ENCODE measurements at regions not wholly inside any gene's neighbourhood (a gene's known extent, or its start where the extent isn't known, plus 50 kb on each side); places are given as distances from the start of the nearest gene placed in this dataset.

DNA sequence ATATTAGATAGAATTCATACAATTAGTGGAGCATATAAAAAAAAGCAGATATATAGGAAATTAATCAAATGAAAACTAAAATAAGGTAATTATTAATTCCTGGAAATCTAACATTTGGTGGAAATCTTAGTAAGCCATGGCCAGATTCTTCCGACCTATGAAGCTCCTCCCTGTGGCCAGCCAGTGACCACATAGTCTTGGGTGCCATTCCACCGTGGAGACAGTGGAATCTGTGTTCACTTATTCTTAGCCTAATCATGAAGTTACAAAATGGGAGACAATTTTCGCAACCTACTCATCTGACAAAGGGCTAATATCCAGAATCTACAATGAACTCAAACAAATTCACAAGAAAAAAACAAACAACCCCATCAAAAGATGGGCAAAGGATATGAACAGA, 241.9 kb upstream of the FLRT2 start:
- DNase-seq, result no peak

GRCh38 chr14:85291731-85292130, 238.2 kb upstream of the FLRT2 start:
- no peak for DNase-seq

DNA sequence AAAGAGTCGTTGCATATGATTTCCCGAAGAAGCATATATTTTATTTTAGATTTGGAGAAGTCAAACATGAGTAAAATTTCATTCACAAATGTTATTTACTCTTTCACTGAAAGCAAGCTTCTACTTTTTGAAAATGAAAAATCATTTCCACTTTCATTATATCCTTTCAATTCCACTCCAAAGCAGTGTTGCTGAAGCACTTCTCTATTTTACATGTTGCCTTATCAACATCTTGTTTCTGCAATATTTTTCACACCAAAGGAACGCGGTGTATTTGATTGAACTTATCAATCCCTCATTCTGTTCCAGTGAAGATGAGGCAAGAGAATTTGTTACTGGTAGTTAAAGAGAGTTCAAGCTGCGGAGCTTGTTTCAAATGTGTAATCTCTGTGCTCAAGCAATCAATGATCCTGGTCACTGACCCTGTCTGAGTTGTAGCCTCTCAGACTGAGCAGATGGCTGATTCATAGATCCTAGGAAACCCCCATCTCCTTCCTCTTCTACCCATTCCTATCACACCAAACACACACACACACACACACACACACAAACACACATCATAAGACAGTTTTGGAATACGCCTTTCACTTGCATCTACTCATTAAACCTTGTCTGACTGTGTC, 236.2 kb upstream of the FLRT2 start:
- no peak for DNase-seq

- DNase-seq, result no peak
These were observed 234.6 kb upstream of the FLRT2 start for GRCh38 chr14:85295318-85295717.

DNA sequence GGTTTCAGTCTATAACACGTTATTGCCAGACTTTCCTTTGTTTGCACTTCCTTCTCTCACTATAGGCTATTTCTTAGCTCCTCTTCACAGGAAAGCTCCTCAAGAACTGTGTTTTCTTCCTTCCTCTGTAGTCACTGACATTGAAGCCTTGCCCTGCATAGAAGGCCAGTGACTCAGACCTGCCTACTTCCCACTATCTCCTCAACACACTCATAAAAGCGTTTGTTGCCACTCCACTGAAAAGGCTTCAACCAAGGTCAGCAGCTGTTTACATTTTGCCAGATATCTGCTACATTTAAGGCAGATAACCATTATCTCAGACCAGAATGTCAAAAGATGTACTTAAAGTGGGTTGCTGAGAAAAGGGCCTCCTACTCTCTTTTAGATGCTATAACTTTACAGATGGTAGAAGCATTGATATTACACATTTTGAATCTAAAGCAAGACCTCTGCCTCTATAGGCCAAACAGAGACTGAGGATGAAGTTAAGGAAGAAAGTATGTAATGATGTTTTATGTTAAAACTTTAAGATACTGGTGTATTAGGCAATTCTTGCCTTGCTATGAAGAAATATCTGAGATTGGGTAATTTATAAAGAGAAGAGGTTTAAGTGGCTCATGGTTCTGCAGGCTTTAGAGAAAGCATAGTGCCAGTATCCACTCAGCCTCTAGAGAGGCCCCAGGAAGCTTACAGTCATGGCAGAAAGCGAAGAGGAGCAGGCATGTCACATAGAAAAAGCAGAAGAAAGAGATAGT, 233.3 kb upstream of the FLRT2 start:
- DNase-seq, result no peak

DNA sequence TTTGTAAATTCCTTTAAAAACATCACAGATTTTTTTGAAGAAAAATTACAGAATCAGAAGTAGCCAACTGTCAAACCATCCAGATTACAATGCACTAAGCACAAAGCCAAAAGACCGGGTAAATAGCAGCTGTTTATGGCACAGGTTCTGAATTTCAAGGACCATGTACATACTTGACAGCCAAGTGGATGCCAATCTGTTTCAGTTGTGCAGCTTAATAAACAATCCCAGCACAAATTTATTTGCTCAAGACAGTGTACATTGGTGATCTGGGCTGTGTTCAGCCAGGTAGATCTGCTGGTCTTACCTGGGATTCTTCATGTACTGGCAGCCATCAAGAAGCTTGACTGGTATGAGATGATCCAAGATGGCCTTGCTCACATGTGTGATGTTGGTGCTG, 229.8 kb upstream of the FLRT2 start:
- DNase-seq, result no peak

DNA sequence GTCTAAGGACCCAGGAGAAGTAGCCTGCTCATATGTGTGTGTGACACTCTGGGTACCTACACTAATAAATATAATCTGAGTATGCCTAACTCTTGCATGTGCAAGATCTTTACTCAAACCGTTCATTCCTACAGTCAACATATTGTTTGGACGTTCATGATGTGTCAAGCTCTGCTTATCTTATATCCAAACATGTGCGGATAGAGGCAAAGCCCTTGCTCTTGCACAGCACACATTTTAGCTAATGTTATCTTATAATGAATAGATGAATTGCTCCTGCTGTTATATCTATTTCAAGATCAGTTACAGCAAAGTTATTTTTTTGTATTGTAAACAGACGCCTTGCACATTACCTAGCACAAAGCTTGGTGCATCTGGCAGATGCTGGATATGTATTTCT, 228.4 kb upstream of the FLRT2 start:
- no peak for DNase-seq

GRCh38 chr14:85306024-85306423, 223.9 kb upstream of the FLRT2 start:
- no peak for DNase-seq

DNA sequence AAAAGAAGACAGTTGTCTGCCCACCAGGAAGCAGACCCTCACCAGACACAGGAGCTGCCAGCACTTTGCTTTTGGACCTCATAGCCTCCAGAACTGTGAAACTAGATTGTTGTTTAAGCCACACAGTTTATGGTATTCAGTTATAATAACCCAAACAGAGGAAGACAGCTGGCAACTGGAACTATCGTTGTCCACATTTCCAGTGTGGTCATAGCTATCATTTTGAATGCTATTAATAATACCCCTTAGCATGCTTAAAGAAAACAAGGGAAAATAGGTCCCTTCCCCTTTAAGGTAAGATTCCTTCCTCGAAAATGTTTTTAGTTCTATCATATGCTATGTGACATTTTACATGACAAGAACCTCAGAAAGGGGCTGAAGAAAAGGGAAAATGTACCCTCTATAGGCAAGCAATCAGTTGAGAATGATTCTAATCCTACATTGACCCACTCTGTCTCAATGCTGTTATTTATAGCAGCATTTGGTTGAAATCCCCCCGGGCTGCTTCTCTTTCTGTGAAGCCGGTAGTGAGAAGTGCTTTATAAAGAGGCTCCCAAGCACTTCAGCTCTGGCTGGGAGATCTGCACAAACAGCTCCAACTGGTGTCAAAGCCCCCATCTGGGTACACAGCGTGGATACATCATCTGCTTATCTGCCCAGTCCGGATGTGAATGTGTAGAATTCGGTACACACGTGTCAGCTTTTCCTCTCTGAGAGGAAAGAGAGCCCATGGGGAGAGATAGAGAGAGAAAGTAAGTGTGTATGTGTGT, 221.2 kb upstream of the FLRT2 start:
- no peak for DNase-seq

GRCh38 chr14:85310491-85311272, 219.3 kb upstream of the FLRT2 start:
- no peak for DNase-seq

DNA sequence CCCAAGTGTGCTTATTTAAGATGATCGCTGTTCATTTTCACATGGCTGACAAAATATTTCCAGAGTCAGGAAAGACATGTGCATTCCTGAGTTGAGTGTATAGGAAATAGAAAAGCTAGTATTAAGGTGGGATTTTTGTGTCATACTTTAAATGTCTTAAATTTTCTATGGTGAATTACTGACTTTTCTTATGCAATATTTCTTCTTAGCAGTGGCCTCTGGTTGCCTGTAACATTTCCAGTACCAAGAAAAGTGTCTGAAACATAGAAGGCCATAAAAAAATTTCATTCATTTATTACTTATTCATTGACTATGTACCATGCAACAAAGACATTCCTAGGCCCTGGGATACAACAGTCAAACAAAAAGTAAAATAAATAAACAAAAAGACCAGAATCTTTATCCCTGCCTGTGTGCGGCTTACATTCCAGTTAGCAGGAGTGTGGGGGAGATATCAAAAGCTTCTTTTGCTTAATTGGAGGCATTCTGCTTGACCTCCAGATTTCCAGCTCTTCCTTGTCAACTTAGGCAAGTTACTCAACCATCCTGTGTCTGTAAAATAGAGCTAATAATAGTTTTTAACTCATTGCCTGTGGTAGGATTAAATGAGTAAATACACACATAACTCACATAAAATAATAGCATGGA, 216.3 kb upstream of the FLRT2 start:
- no peak for DNase-seq

GRCh38 chr14:85315290-85315689, 214.7 kb upstream of the FLRT2 start:
- no peak for DNase-seq

DNA sequence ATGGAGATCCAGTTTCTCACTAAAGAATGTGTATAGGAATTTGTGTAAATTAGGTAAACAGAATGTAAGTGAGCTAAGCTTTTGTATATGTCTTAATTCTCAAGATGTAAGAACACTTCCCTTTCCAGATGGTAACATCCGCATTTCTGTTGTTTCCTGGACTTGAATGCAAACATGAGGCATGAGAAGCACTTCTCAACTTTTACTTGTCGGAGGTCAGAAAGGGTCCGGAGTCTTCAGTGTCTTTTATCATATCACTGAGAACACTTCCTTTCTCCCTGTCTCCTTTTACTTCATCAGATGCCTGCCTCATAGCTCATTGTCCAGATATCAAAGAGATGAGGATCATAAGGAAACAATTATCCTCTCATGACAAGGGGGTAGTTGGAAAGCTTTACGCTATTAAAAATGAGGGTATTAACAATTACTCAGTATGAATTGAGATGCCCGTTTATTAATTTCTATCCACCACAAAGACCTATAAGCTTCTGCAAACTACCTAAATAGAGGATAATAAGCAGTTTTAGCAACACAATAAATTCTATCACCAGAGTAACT, 214.1 kb upstream of the FLRT2 start:
- no peak for DNase-seq

GRCh38 chr14:85316701-85317410, 213.1 kb upstream of the FLRT2 start:
- no peak for DNase-seq

- DNase-seq, result no peak
These were observed 212.4 kb upstream of the FLRT2 start for GRCh38 chr14:85317491-85318021.

- no peak for DNase-seq
These were observed 210.8 kb upstream of the FLRT2 start for GRCh38 chr14:85319101-85319500.

DNA sequence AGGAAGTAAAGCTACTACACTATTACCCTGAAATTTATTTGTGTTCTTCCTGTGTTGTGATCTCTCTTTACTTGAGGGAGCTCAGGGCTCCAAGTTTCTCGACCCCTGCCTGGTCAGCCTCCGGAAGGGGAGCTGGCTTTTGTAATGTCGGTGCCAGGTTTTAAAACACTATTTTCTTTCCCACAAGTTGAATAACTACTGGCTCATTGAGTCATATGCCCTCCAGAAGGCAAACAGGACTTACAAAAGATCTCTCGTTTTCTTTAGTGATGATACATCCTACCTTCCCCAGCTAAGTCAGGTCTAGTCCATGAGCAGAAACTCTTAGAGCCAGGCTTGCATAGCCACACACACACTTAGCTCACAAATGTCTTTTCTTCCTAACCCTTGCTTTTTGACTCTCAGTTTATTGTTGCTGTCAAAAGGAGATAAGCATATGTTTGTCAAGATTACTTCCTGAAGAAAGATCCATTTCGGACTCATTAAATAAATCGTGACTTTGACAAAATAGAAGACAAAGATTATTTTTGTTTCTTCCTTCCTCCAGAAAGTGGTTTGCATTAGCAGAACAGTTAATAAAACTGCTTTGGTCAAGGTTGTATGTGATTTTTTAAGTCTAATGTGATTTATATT, 209.8 kb upstream of the FLRT2 start:
- DNase-seq, result no peak

DNA sequence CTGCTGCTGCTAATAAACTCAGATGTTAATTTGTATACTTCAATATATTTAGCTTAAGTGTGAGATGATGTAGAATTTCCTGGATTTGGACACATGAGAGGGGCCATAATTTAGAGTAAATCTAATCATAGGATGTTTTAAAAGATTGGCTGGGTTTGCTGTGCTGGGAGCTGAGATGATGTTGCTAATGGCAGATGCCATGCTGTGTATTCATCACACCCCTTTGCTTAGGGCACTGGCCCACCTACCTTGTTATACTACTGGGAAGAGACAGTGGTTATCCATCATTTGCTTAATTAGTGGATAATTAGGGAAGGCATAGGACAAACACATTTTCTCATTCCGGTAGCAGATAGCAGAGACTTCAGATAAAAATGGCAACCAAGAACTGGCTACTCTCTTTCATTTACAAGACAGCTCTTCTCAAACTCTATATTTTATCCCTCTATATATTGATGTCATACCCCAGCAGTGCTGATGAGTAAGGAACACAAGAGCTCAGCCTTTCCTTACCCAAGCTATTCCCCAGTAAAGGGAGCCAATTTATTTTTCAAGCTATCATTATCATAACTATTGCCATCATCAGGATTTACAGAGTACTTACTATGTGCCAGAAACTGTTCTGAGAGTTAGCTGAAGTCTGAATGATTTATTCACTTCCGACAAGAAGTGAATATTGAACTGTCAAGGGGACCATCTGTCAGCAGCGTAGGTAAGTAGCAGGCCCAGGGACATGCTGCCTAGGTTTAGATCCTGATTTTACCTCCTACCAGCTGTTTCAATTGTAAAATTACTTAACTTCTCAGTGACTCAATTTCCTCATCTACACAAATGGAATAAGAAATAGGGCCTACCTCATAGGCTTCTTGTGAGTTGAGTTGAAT, 204.6 kb upstream of the FLRT2 start:
- no peak for DNase-seq

GRCh38 chr14:85332401-85332800, 197.5 kb upstream of the FLRT2 start:
- no peak for DNase-seq

GRCh38 chr14:85333313-85333712, 196.6 kb upstream of the FLRT2 start:
- no peak for DNase-seq
